ENCODE measurements at regions not wholly inside any gene's neighbourhood (a gene's known extent, or its start where the extent isn't known, plus 50 kb on each side); places are given as distances from the start of the nearest gene placed in this dataset.
A peak's percentile ranks its signal among the peaks of the same experiment; 100 is the strongest.

DNA sequence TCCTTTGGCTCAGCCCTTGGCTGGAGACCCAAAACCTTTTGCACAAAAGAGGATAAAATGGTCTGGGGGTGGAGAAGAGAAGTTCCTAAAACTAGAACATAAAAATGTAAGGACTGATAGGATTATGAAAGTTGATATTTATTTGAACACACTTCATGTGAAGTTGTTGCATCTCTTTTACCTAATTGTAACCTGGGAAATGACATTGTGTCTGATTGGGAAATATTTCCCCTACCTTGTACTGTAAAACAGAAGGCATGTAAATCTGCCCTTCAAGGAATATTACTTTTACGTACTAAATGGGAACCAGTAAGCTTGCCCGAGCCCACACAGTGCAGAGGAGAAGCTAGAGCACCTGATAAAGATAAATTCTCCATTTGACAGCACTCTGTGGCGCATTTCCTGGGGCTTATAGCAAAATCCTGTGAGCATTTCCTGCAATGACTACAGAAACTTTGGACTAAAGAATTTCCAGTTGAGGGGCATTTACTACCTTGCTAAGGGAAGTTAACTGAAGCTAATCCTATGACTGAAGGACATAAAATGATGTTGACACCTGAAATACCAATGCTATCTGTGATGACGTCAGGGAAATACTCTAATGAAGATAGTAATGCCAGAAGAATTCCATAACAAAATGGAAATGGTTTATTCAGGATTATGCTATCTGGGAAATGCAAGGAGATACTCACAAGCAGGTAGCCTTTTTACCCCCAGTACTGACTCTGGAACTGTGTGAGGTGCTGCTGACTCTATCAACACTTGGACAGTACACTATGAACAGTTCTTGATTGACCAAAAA lies 78.3 kb upstream of the LIFR start:
- H3K4me3 Mint-ChIP-seq, result no peak overlapping the region
- peaks cover 1% of the 10 kb centered on the region for H3K36me3 Mint-ChIP-seq
- H3K27ac Mint-ChIP-seq, result no peak overlapping the region
- peaks cover 2% of the 10 kb centered on the region for H3K27me3 Mint-ChIP-seq
- no peaks in the 10 kb centered on the region for H3K4me1 Mint-ChIP-seq
- H3K9me3 Mint-ChIP-seq, result peaks cover 5 to 12% (median 11%) of the 10 kb centered on the region in 3 donors

DNA sequence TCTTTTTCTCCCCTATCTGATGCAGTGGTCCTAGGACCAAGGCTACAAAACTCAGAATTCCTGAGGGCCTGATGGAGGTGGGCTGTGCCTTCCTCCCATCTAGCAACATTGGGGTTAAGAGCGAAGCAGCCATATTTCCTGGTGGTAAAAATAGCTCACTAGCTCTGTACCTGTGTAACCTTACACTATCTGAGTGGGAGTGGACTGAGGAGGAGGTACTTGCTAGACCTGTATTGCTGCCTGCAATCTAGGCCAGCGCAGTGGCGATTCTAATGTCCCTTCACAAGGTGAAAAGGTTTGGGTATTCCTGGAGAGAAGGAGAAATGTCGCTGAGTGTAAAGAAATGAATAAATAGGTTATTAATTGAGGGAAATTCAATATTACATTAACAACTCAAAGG lies 80.2 kb upstream of the LIFR start:
- Mint-ChIP-seq H3K9me3 (peaks cover 5 to 11% (median 9%) of the 10 kb centered on the region in 3 donors), H3K4me1 (no peaks in the 10 kb centered on the region), H3K27me3 (peaks cover 2% of the 10 kb centered on the region), H3K4me3 (no peak overlapping the region), H3K27ac (no peak overlapping the region), H3K36me3 (peaks cover under 1% of the 10 kb centered on the region)

DNA sequence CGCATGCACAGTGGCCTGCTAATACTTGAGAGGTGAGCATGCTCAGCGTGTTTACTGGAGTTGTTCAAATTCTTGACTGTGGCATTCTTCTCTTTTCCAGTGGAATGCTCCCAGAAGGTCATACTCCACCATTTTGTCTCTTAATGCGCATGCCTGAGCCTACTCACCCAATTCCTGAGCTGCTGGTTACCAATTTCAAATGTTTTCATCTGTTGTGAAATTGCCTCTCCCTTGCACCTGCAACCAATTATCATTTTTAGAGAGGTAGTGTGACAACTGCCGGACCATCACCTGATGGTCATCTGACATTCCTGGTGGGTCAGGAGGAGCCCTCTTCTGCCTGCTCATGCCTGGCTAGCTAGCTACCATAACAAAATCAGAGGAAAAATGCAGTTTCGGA lies 82.2 kb upstream of the LIFR start:
- Mint-ChIP-seq H3K4me3 (no peak overlapping the region), H3K9me3 (peaks cover 3 to 7% (median 6%) of the 10 kb centered on the region in 3 donors), H3K27me3 (peaks cover 2% of the 10 kb centered on the region), H3K36me3 (no peaks in the 10 kb centered on the region), H3K4me1 (no peaks in the 10 kb centered on the region), H3K27ac (no peak overlapping the region)

DNA sequence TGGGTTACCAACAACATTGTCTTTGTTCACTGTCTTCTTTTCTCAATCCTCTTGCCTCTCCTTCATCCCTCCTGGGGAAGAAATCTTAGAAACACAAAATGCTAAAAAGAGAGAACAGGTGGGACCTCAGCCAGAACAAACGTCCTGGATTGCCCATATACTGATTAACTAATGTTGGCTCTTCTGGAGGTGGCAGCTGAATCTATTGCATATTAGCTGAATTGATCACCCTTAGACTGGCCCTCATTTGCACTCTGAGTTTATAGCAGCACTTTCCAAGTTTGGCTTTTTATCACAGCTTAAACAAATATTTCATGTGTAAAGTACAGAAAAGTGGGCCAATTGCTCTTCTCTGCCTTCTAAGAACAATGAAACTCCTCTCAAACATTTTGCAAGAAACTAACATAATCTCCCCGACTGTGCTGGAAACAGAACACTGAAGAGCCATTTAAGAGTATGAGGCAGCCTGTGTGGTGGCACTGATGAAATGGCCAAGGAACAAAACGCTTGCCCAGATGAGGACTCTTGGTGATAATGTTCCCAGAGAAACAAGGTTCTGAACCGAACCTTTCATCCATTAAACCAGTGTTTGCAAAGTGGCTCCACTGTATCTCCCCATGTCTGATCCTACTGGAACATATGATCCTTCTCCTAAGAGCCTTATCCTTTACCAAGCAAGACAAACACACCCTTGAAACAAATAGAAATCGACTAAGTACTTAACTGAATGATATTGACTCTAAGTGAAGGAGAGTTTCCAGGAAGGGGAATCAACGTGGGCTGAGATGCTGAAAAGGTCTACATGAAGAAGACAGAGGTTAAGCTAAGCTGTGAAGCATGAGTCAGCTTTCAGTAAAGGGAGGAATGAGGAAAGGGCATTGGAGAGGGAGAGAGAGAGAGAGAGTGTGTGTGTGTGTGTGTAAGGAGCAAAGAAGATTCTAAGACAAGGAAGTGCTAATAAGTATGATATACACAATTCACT lies 83.2 kb upstream of the LIFR start:
- Mint-ChIP-seq H3K36me3 (no peaks in the 10 kb centered on the region), H3K4me3 (no peak overlapping the region), H3K27ac (no peak overlapping the region), H3K9me3 (peaks cover 3 to 11% (median 9%) of the 10 kb centered on the region in 3 donors), H3K27me3 (peaks cover 2% of the 10 kb centered on the region), H3K4me1 (no peaks in the 10 kb centered on the region)

DNA sequence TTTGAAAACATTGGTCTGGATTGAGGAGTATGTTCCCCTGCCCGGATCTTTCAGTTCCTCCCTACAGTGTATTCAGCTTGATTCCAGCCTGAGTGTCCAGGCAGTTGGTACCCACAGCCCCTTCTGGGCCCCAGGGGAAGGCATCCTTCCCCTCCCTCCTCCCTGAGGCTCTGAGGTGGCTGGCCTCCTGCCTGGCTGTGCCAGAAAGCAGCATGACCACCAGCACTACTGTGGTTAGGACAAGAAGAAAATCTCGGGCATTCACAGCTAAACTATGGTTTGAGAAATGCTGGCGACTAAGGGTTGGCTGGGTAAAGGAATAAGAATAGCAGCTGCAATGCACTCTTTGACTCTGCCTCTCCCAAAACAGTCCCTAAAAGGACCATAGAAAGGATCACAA lies 84.6 kb upstream of the LIFR start:
- no peak overlapping the region for H3K4me3 Mint-ChIP-seq
- peaks cover 3 to 12% (median 11%) of the 10 kb centered on the region in 3 donors for H3K9me3 Mint-ChIP-seq
- no peaks in the 10 kb centered on the region for H3K36me3 Mint-ChIP-seq
- no peak overlapping the region for H3K27ac Mint-ChIP-seq
- no peaks in the 10 kb centered on the region for H3K4me1 Mint-ChIP-seq
- H3K27me3 Mint-ChIP-seq, result peaks cover 2% of the 10 kb centered on the region

DNA sequence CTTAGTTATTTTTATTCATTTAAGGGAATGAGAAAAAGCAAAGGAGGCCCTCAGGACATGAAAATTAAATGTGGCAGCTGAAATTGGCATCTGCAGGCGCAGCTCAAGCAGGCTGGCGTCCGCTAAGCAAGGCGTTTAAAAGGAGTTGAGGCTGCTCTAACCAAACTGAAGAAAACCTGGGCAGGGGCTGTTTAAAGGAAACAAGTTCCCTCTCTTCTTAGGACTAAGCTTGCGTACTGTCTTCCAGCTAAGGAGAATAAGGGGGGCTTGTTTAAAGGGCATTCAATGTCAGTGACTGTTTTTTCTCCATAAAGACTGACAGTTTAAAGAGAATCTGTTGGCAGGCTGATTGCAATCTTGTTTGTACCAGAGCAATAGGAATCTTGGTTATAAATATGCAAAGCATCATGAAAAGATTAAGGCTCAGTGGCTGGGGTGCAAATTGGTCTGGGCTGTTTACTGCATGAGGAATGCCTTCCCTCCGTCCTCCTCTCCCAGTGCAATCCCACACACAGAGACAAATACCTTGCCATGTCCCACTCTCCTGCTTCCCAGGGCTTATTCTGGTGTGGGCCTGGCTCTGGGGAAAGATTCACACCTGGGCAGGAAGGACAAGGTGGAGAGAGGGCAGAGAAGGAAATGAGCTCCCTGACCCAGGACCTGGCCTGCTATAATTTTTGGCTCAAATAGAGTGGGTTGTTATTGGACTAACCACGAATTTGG lies 85.9 kb upstream of the LIFR start:
- Mint-ChIP-seq H3K36me3 (no peaks in the 10 kb centered on the region), H3K9me3 (peaks cover 3 to 11% (median 10%) of the 10 kb centered on the region in 3 donors), H3K4me1 (no peaks in the 10 kb centered on the region), H3K27me3 (peaks cover 2% of the 10 kb centered on the region), H3K4me3 (no peak overlapping the region), H3K27ac (no peak overlapping the region)

DNA sequence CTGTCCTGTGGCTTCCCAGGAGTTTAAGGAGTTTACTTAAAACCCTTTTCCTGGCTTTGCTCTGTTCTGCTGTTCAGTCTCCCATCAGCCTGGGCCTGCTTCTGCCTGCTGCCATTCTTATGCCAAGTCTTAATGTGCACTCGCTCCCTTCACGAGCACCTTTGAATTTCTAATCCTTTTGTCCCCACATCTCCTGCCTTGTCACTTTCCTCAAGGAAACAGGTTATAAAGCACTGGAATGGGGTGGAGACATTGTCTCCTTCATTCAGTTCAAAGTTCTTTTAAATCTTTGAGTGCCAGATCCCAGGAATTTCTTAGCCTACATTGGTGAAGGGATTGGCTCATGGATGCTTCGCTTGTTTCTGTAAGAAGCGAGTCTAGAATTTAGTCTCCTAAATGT lies 87.2 kb upstream of the LIFR start:
- Mint-ChIP-seq H3K4me3 (no peak overlapping the region), H3K27ac (no peak overlapping the region), H3K27me3 (no peaks in the 10 kb centered on the region), H3K4me1 (no peaks in the 10 kb centered on the region), H3K36me3 (no peaks in the 10 kb centered on the region), H3K9me3 (peaks cover 0 to 7% (median 6%) of the 10 kb centered on the region in 3 donors)

DNA sequence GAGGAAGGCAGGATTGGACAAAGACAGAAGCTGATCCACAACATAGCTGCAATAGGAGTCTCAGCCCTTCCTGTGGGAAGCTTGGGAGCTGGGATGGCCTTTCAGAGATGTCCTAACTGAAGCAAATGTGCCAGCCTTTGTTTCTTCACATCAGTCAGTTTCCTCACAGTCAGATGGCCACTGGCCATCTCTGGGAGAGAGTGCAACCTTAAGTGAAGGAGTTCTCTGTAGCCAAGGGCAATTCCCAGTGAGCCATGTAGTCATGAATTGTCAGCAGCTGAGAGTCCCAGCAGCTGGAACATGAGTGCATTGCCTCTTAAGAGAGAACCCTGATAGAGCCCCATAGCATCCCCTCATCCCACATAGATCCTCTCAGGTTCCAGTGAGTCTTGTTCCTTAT lies 89.1 kb upstream of the LIFR start:
- H3K4me1 Mint-ChIP-seq, result peaks cover 0 to 2% (median 0%) of the 10 kb centered on the region in 3 donors
- H3K27ac Mint-ChIP-seq, result no peak overlapping the region
- H3K9me3 Mint-ChIP-seq, result peaks cover 2 to 7% (median 6%) of the 10 kb centered on the region in 3 donors
- H3K27me3 Mint-ChIP-seq, result peaks cover 4% of the 10 kb centered on the region
- H3K36me3 Mint-ChIP-seq, result no peaks in the 10 kb centered on the region
- H3K4me3 Mint-ChIP-seq, result no peak overlapping the region

DNA sequence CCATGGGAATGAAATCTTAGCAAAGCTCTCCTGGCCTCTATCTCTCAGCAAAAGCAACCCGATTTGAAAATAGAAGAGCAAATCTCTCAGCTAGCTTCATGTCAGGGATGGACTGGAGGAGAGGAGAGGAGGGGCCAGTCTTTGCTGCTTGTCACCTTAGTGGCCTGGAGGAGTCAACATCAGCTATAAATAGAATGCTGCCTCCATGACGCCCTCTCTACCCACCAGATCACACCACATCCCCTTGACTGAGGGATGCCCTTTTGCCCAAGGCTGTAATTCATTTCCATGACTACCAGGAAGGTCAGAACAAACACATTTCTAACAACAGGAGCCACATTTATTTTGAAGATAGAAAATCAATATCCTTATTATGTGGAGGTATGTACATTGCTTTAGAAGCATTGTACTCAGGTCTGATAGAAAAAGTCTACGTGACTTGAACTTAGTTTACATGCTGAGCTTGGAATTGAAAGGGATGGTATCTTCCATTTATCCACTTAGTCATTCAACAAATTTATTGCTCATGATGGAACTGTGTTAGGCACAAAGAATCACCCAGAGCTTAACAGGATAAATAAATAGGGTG lies 92.4 kb upstream of the LIFR start:
- peaks cover 0 to 6% (median 0%) of the 10 kb centered on the region in 3 donors for H3K4me1 Mint-ChIP-seq

DNA sequence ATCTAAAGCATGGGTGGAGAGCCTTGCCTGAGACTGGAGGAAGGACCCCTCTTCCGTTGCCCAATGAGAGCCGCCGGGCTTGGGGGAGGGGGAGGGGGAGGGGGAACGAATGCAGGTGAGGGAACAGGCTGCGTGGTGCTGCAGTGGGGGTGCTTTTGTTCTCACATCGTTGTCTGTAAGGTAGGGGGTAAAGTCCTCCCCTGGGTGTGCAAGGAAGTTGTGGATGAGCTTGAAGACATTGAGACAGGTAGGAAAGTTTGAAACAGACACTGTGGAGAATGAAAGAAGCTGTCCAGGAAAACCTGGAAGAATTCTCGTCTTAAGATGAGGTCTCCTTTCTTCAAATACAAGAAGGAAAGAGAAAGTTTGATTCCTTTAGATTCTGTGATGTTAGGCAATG lies 94.1 kb upstream of the LIFR start:
- peaks cover 0 to 6% (median 0%) of the 10 kb centered on the region in 3 donors for H3K4me1 Mint-ChIP-seq
- no peaks in the 10 kb centered on the region for H3K36me3 Mint-ChIP-seq
- peaks cover 5% of the 10 kb centered on the region for H3K27me3 Mint-ChIP-seq
- H3K9me3 Mint-ChIP-seq, result peaks cover 0 to 2% (median 0%) of the 10 kb centered on the region in 3 donors
- H3K27ac Mint-ChIP-seq, result no peak overlapping the region
- peak overlapping the region in 2 of 4 donors; percentile 82 to 90 for H3K4me3 Mint-ChIP-seq

More for the DNA sequence above, 92.4 kb upstream of the LIFR start:
- peaks cover 5% of the 10 kb centered on the region for H3K27me3 Mint-ChIP-seq
- no peak overlapping the region for H3K4me3 Mint-ChIP-seq
- peaks cover 2 to 6% (median 5%) of the 10 kb centered on the region in 3 donors for H3K9me3 Mint-ChIP-seq
- no peaks in the 10 kb centered on the region for H3K36me3 Mint-ChIP-seq
- no peak overlapping the region for H3K27ac Mint-ChIP-seq

DNA sequence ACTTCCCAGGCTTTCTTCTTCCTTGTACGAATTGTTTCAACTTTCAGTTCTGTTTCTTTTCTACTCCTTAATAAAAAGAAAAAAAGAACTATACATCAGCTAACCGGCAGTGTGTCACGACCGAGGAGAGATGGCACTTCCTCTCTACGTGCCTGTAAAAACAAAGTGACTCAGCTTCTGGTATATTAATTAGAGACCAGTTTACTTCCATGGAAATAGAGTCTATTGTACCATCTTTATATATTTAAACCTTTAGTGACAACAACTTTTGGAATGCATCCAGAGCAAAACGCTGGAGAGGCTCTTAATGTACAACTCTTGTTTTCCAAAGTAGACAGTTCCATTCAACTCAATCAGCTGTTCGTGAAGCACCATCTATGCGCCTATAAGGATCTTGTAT lies 94.5 kb upstream of the LIFR start:
- no peak overlapping the region for H3K27ac Mint-ChIP-seq
- H3K9me3 Mint-ChIP-seq, result peaks cover 0 to 2% (median 0%) of the 10 kb centered on the region in 3 donors
- H3K27me3 Mint-ChIP-seq, result peaks cover 5% of the 10 kb centered on the region
- peaks cover 0 to 6% (median 0%) of the 10 kb centered on the region in 3 donors for H3K4me1 Mint-ChIP-seq
- no peaks in the 10 kb centered on the region for H3K36me3 Mint-ChIP-seq
- no peak overlapping the region for H3K4me3 Mint-ChIP-seq

DNA sequence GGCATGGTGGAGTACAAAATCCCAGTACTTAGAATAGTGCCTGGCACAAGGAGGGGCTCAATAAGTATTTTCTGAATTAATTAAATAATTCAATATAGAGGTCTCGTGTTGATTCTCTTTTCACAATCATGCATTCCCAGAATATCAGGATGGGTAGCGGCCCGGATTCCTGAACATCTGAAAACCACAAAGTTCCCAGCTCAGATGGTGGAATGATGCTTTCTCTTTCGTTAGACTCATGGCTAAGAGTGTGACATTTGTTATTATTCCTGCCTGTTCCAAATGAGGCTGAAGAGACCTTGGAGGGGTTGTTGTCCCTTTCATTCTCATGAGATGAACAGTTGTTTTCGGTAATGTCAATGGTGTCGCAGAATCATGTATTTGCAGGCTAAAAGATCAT lies 95.4 kb upstream of the LIFR start:
- Mint-ChIP-seq H3K4me1 (peaks cover 0 to 6% (median 0%) of the 10 kb centered on the region in 3 donors), H3K27ac (no peak overlapping the region), H3K9me3 (peaks cover 0 to 2% (median 0%) of the 10 kb centered on the region in 3 donors), H3K4me3 (no peak overlapping the region), H3K36me3 (no peaks in the 10 kb centered on the region), H3K27me3 (peaks cover 5% of the 10 kb centered on the region)

DNA sequence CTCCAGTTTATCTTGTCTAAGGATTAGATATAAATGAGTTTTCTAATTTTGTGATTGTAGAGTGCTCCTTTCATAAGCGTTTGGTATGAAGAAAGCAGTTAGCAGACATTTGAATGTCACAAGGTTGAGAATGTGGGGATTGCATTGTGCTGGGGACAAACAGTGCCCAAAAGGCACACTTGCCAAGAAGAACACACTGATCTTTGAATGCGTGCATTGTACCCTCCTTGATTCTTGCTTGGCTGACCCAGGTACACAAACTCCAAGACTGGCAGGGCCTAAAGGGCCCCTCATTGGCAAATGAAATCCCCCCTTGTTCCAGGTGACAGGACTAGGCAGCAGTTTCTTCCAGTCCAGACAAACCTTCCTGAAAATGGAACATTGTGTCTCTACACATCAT lies 96.9 kb upstream of the LIFR start:
- Mint-ChIP-seq H3K27me3 (peaks cover 5% of the 10 kb centered on the region), H3K27ac (no peak overlapping the region), H3K4me3 (no peak overlapping the region), H3K9me3 (peaks cover 0 to 6% (median 0%) of the 10 kb centered on the region in 3 donors), H3K4me1 (peaks cover 0 to 6% (median 0%) of the 10 kb centered on the region in 3 donors), H3K36me3 (no peaks in the 10 kb centered on the region)

DNA sequence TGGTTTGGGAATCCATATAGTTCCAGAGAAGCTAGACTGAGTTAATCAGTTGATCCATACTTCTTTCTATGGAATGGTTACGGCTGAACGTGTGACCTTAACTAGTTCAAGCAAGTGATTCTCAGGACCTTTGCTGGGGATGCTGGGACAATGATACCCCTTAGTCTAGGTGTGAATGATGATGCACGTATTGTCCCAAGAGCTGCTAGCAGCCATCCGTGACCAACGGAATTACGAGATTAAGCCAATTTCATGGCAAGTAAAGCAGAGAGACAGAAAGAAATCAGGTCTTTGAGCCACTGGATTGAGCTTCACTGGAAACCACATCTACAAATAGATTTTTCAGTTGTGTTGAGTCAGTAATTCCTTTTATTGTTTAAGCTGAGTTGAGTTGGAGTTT lies 99.2 kb upstream of the LIFR start:
- Mint-ChIP-seq H3K27ac (no peak overlapping the region), H3K4me1 (peaks cover 0 to 2% (median 0%) of the 10 kb centered on the region in 3 donors), H3K9me3 (peaks cover 0 to 4% (median 0%) of the 10 kb centered on the region in 3 donors), H3K4me3 (no peak overlapping the region), H3K27me3 (peaks cover 1% of the 10 kb centered on the region), H3K36me3 (no peaks in the 10 kb centered on the region)

Data from IgD-negative memory B cell (primary cell).